Gastrocnemius medialis (tissue), 4 donors: ENCODE measurements at regions not wholly inside any gene's neighbourhood (a gene's known extent, or its start where the extent isn't known, plus 50 kb on each side); places are given as distances from the start of the nearest gene placed in this dataset.
A peak's percentile ranks its signal among the peaks of the same experiment; 100 is the strongest.

Experiments
- ATAC-seq, 2 donors: fragments of 150-250 bp; one replicate each; pipeline ENCODE4 v1.9.1; 2016
- DNase-seq, 2 donors: peaks; one replicate each; pipeline ENCODE4 v3.0.0-alpha.2; 2019
- H3K27ac ChIP-seq, 4 donors: fragments of 200-600 bp; sonication (generic); 1 replicate in 1 of 4; 2 replicates in 3 of 4; pipeline ENCODE4 v1.5.1; 2016 to 2018; ENCODE audit warnings: mild to moderate bottlenecking in 2 of 4, moderate library complexity in 1 of 4
- H3K27me3 ChIP-seq, 3 donors: fragments of 200-600 bp; sonication (generic) in 2 of 3; 1 replicate in 1 of 3; 2 replicates in 2 of 3; pipeline versions ENCODE4 v1.5.1 to v1.6.0; 2016 to 2019; ENCODE audit warnings: mild to moderate bottlenecking in 1 of 3, moderate library complexity in 1 of 3
- H3K36me3 ChIP-seq, 2 donors: fragments of 200-600 bp; sonication (generic) in 1 of 2; one replicate each; pipeline ENCODE4 v1.5.1; 2017 to 2018
- H3K4me1 ChIP-seq, 2 donors: fragments of 200-600 bp; sonication (generic) in 1 of 2; one replicate each; pipeline ENCODE4 v1.5.1; 2016 to 2017; ENCODE audit warnings: mild to moderate bottlenecking in 2 of 2
- H3K4me3 ChIP-seq, 4 donors: fragments of 200-600 bp; sonication (generic) in 3 of 4; 1 replicate in 1 of 4; 2 replicates in 3 of 4; pipeline ENCODE4 v1.5.1; 2016 to 2019; ENCODE audit warnings: mild to moderate bottlenecking in 2 of 4
- H3K9me3 ChIP-seq, 3 donors: fragments of 200-600 bp; sonication (generic) in 2 of 3; 1 replicate in 1 of 3; 2 replicates in 2 of 3; pipeline ENCODE4 v1.5.1; 2016 to 2019
- POLR2A ChIP-seq, 2 donors: fragments of 450-650 bp; IDR thresholded peaks; one replicate each; pipeline ENCODE4 v1.6.1; 2017; ENCODE audit warnings: antibody characterized with exemption in 2 of 2, mild to moderate bottlenecking in 2 of 2, moderate library complexity in 2 of 2
- in situ Hi-C, 4 donors: fragments of 200-750 bp; cut with MboI; loops; one replicate each; pipeline versions ENCODE4 v1.15.0 to v1.8.0; 2017; ENCODE audit warnings: low sequenced_read_pairs in 4 of 4
- intact Hi-C: fragments of 100-400 bp; cut with DNase I; formaldehyde crosslinking; loops from one replicate; pipeline ENCODE4 v1.15.1; 2023; ENCODE audit warnings: low total_unique reads
- TF ChIP-seq, protein P1 (sequence below), 5 experiments: fragments of 450-650 bp in 3 of 5; fragments of 200-600 bp in 2 of 5; sonication (generic) in 2 of 5; IDR thresholded peaks in 4 of 5; conservative IDR thresholded peaks in 1 of 5; 1 replicate in 4 of 5; 2 replicates in 1 of 5; pipeline ENCODE4 v1.5.1; 2016 to 2019; ENCODE audit warnings: antibody characterized with exemption in 5 of 5, mild to moderate bottlenecking in 3 of 5, moderate library complexity in 3 of 5

DNA sequence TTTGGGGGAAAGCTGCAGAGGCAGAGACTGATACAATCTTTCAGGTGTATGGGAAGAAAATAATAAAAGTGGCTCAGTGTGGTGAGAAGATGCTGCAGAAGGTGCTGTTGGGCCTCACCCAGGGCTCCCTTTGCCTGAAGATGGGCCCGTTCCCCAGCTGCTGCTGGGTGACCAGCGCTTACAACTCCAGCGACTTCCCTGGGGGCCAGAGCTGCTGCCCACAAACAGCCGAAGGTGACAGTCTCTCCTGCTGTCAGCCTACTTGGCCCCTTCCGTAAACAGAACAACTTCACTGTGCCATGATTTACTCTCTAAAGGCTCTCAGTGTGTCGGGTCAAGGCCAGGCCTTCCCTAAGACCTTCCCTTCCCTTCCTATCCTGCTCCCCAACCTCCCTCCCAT, 93.6 kb upstream of the PCBD1 start:
- Histone ChIP-seq H3K4me1 (peaks cover 0 to 6% of the 10 kb centered on the region in 2 donors), H3K36me3 (no peaks in the 10 kb centered on the region), H3K4me3 (no peak overlapping the region), H3K9me3 (no peaks in the 10 kb centered on the region), H3K27me3 (no peaks in the 10 kb centered on the region), H3K27ac (no peak overlapping the region)
- intact Hi-C loops (no loop called here), in situ Hi-C loops (no loop called here)
- ATAC-seq: no peak
- no peak for TF ChIP-seq POLR2A (IDR thresholded peaks at IDR 0.05)
- TF ChIP-seq, protein P1, sequence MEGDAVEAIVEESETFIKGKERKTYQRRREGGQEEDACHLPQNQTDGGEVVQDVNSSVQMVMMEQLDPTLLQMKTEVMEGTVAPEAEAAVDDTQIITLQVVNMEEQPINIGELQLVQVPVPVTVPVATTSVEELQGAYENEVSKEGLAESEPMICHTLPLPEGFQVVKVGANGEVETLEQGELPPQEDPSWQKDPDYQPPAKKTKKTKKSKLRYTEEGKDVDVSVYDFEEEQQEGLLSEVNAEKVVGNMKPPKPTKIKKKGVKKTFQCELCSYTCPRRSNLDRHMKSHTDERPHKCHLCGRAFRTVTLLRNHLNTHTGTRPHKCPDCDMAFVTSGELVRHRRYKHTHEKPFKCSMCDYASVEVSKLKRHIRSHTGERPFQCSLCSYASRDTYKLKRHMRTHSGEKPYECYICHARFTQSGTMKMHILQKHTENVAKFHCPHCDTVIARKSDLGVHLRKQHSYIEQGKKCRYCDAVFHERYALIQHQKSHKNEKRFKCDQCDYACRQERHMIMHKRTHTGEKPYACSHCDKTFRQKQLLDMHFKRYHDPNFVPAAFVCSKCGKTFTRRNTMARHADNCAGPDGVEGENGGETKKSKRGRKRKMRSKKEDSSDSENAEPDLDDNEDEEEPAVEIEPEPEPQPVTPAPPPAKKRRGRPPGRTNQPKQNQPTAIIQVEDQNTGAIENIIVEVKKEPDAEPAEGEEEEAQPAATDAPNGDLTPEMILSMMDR (IDR thresholded peaks at IDR 0.05 in 4 of 5, conservative IDR thresholded peaks at IDR 0.05 in 1 of 5): no peak
- DNase-seq: no peak

DNA sequence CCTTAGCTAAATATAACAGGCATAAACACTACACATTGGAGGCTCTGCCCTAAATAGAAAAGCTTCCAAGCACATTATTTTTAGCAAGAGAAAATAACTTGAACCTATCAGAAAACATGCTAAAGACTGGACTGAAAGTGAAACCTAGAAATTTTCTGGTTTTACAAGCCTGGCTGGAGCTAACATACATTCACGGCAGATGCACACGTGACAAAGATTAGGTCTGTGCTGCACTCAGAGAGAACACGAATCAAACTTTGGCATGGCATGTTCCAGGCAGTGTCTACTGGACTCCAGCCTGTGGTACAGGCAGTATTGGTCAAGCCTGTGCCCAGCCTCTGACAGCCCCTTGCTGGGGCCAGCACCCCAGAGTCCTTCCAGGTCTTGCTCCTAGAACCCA, 94.1 kb upstream of the PCBD1 start:
- no peaks in the 10 kb centered on the region for H3K36me3 ChIP-seq
- H3K27me3 ChIP-seq: no peaks in the 10 kb centered on the region
- H3K27ac ChIP-seq: no peak overlapping the region
- ATAC-seq (no peak), DNase-seq (no peak)
- H3K4me3 ChIP-seq: no peak overlapping the region
- H3K4me1 ChIP-seq: peaks cover 0 to 6% of the 10 kb centered on the region in 2 donors
- TF ChIP-seq, protein P1 (IDR thresholded peaks at IDR 0.05 in 4 of 5, conservative IDR thresholded peaks at IDR 0.05 in 1 of 5): no peak
- TF ChIP-seq POLR2A (IDR thresholded peaks at IDR 0.05): no peak
- no peaks in the 10 kb centered on the region for H3K9me3 ChIP-seq
- intact Hi-C loops: no loop called here
- in situ Hi-C loops: no loop called here

DNA sequence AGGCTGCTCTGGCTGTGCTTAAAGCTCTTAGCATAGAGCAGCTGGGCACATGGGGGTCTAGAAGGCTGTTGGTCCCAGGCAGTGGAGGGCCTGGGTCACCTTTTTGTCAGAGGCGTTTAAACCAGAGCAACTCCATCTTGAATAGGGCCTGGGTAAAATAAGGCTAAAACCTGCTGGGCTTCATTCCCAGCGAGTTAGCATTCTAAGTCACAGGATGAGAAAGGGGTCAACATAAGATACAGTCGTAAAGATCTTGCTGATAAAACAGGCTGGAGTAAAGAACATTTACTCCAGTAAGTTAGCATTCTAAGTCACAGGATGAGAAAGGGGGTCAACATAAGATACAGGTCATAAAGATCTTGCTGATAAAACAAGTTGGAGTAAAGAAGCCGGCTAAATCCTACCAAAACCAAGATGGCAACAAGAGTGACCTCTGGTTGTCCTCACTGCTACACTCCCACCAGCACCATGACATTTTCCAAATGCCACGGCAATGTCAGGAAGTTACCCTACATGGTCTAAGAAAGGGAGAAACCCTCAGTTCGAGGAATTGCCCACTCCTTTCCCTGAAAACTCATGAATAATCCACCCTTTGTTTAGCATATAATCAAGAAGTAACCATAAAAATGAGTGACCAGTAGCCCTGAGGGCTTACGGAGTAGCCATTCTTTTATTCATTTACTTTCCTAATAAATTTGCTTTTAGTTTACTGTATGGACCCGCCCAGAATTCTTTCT, 96.8 kb upstream of the PCBD1 start:
- Histone ChIP-seq H3K4me1 (peaks cover 0 to 6% of the 10 kb centered on the region in 2 donors), H3K27ac (no peak overlapping the region), H3K27me3 (no peaks in the 10 kb centered on the region), H3K9me3 (no peaks in the 10 kb centered on the region), H3K36me3 (no peaks in the 10 kb centered on the region), H3K4me3 (no peak overlapping the region)
- TF ChIP-seq, protein P1 (IDR thresholded peaks at IDR 0.05 in 4 of 5, conservative IDR thresholded peaks at IDR 0.05 in 1 of 5): no peak
- TF ChIP-seq POLR2A (IDR thresholded peaks at IDR 0.05): no peak
- ATAC-seq: no peak
- no peak for DNase-seq
- in situ Hi-C loops (no loop called here), intact Hi-C loops (no loop called here)

DNA sequence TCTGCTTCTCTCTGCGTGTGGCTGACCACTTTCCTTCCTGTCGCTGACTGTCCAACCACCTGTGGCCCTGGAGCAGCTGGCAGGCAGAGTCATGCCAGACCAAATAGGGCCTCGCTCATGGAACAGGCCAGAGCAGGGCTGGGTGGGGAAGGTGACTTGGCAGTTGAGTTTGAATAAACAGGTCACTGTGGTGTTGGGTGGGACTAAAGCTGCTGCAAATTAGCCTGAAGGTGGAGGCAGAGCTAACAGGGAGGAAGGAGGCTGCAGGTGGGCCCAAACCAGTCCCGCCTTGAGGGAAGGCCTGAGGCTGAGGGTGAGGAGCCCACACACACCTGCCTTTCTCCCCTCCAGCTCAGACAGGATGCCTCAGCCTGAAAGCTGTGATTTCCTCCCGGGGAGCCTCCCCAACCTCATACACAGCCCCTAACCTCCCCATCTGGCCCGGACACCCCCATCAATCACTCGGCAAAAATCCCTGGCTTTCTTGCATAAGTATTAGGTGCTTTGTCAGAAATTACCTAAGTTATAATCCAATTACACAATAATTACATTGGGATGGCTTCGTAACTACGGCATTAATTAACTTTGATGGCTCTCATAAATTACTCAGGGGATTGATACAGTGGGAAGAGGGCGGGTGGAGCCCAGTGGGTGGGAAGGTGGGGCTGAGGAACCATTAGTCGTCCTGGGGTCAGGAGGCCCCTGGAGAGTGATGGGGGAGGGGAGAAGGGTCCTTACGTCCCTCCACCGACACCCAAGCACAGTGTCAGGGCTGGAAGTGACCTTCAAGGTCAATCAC, 97.7 kb upstream of the PCBD1 start:
- H3K9me3 ChIP-seq: no peaks in the 10 kb centered on the region
- in situ Hi-C loops: no loop called here
- TF ChIP-seq POLR2A (IDR thresholded peaks at IDR 0.05): no peak
- TF ChIP-seq, protein P1 (IDR thresholded peaks at IDR 0.05 in 4 of 5, conservative IDR thresholded peaks at IDR 0.05 in 1 of 5): no peak

More for the DNA sequence above, 97.7 kb upstream of the PCBD1 start:
- ATAC-seq: peak; percentile 64 to 70
- intact Hi-C loops: no loop called here
- peak; percentile 13 to 37 for DNase-seq
- Histone ChIP-seq H3K36me3 (no peaks in the 10 kb centered on the region), H3K27me3 (no peaks in the 10 kb centered on the region), H3K4me1 (peaks cover 0 to 6% of the 10 kb centered on the region in 2 donors), H3K27ac (no peak overlapping the region), H3K4me3 (no peak overlapping the region)
